Thyroid gland (tissue), 4 donors: ENCODE measurements at regions not wholly inside any gene's neighbourhood (a gene's known extent, or its start where the extent isn't known, plus 50 kb on each side); places are given as distances from the start of the nearest gene placed in this dataset.
"Not testable (repeated sequence)": the region's sequence is repeated elsewhere in the genome, so short reads cannot be mapped to it uniquely, and the experiment has no call there.

Source experiments
- DNase-seq, 2 donors: peaks; one replicate each; pipeline ENCODE4 v3.0.0-alpha.2; 2019
- H3K27ac ChIP-seq, 3 donors: fragments of 200-600 bp; sonication (generic); 1 replicate in 2 of 3; 2 replicates in 1 of 3; pipeline ENCODE4 v1.5.1; 2016 to 2019; ENCODE audit warnings: mild to moderate bottlenecking in 1 of 3, moderate library complexity in 1 of 3
- H3K27me3 ChIP-seq: fragments of 200-600 bp; sonication (generic); one replicate; pipeline ENCODE4 v1.5.1; 2019
- H3K36me3 ChIP-seq, 2 donors: fragments of 200-600 bp; sonication (generic); one replicate each; pipeline ENCODE4 v1.5.1; 2016 to 2019
- H3K4me1 ChIP-seq, 2 donors: fragments of 200-600 bp; sonication (generic); one replicate each; pipeline ENCODE4 v1.5.1; 2017 to 2019
- H3K4me3 ChIP-seq, 3 donors: fragments of 200-600 bp; sonication (generic); replicated peaks in 1 of 3; 1 replicate in 2 of 3; 2 replicates in 1 of 3; pipeline ENCODE4 v1.5.1; 2016; ENCODE audit warnings: mild to moderate bottlenecking in 1 of 3
- H3K9me3 ChIP-seq: fragments of 200-600 bp; sonication (generic); one replicate; pipeline ENCODE4 v1.5.1; 2017
- CTCF ChIP-seq, 6 experiments: fragments of 200-600 bp in 3 of 6; fragments of 450-650 bp in 3 of 6; sonication (generic) in 3 of 6; IDR thresholded peaks; one replicate each; pipeline ENCODE4 v1.5.1; 2016 to 2019; ENCODE audit warnings: antibody characterized with exemption in 6 of 6, mild to moderate bottlenecking in 2 of 6, inconsistent platforms in 1 of 6, moderate library complexity in 1 of 6
- POLR2A ChIP-seq, 2 donors: fragments of 450-650 bp; IDR thresholded peaks; one replicate each; pipeline ENCODE4 v1.6.1; 2017; ENCODE audit warnings: antibody characterized with exemption in 2 of 2, mild to moderate bottlenecking in 2 of 2, moderate library complexity in 1 of 2
- WGBS, 2 donors: methylation state at CpG; one replicate each; pipeline ENCODE4 v1.1.5; 2017; 5-methylcytosine and 5-hydroxymethylcytosine counted together
- intact Hi-C: fragments of 100-400 bp; cut with DNase I; formaldehyde crosslinking; loops from one replicate; pipeline ENCODE4 v1.15.1; 2023

DNA sequence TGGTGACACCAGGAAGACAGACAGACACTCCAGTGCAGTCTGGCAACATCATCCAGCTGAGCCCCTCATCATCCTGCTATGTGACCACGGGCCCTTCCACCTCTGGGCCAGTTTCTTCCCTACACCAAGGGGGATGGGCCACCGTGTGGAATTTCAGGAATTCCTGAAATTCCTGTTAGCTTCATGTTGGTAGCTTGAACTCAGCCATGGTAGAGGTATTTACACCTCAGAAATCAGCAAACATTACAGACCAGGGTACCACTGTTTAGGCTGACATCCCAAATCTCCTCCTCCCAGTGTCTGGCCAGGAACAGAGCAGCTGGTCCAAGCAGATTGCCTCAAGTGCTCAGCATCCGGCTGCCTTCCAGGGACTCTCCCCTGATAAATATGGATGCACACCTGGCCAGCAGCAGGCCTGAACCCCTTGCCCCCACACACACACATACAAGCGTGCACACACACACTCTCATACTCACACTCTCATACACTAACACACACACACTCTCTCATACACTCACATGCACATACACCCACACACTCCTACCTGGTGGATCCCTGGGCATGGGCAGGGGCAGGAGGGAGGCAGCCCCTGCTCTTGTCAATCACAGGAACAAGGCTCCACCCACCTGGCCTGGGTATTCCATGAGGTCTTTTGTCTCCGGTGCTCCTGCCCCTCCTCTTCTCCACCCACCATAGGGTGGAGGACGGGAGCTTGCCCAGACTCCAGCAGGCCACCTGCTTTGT, 85.2 kb downstream of the BUD13 start:
- Histone ChIP-seq H3K4me1 (no peaks in the 10 kb centered on the region), H3K27ac (no peak overlapping the region), H3K27me3 (no peaks in the 10 kb centered on the region), H3K4me3 (no peak overlapping the region), H3K36me3 (no peaks in the 10 kb centered on the region), H3K9me3 (no peaks in the 10 kb centered on the region)
- 31 to 55% methylated on average over 6 of the region's 6 CpGs for WGBS, 2 donors
- intact Hi-C loops = no loop called here
- TF ChIP-seq POLR2A (IDR thresholded peaks at IDR 0.05) = no peak
- TF ChIP-seq CTCF (IDR thresholded peaks at IDR 0.05) = no peak
- DNase-seq = no peak

DNA sequence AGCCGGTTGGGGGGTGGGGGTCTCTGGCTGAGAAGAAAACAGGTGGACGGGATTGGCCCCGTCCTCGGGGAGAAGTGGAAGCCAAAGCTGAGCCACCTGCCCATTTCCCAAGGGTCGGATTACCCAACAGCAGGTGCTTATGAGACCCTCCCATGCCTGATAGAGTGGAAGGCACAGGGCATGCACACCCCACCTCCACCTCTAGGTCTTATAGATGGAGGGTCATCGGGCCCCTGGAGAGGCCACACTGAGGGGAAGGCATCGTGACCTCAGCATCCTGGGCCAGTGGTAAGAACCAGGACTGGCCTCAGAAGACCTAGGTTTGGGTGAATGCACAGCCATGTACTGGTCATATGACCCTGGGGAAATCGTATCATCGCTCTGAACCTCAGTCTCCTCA, 85.9 kb downstream of the BUD13 start:
- no peak overlapping the region for H3K27ac ChIP-seq
- WGBS, 2 donors = 53 to 64% methylated on average over 9 of the region's 9 CpGs
- no peaks in the 10 kb centered on the region for H3K27me3 ChIP-seq
- H3K36me3 ChIP-seq = no peaks in the 10 kb centered on the region
- no peak for DNase-seq
- TF ChIP-seq CTCF (IDR thresholded peaks at IDR 0.05) (no peak), POLR2A (IDR thresholded peaks at IDR 0.05) (no peak)
- no peak overlapping the region for H3K4me3 ChIP-seq
- no peaks in the 10 kb centered on the region for H3K4me1 ChIP-seq
- intact Hi-C loops = no loop called here
- no peaks in the 10 kb centered on the region for H3K9me3 ChIP-seq

GRCh38 chr11:116683982-116684381, 88.8 kb downstream of the BUD13 start:
- no peak for DNase-seq
- 93 to 94% methylated on average over 3 of the region's 3 CpGs for WGBS, 2 donors
- intact Hi-C loops = no loop called here
- Histone ChIP-seq H3K27me3 (no peaks in the 10 kb centered on the region), H3K36me3 (no peaks in the 10 kb centered on the region), H3K4me1 (no peaks in the 10 kb centered on the region), H3K9me3 (no peaks in the 10 kb centered on the region), H3K27ac (no peak overlapping the region), H3K4me3 (no peak overlapping the region)
- TF ChIP-seq CTCF (IDR thresholded peaks at IDR 0.05) (no peak), POLR2A (IDR thresholded peaks at IDR 0.05) (no peak)

GRCh38 chr11:116680349-116681125, 92.2 kb downstream of the BUD13 start:
- WGBS, 2 donors = 67 to 73% methylated on average over 4 of the region's 4 CpGs
- no peaks in the 10 kb centered on the region for H3K27me3 ChIP-seq
- intact Hi-C loops = no loop called here
- no peak overlapping the region for H3K4me3 ChIP-seq
- DNase-seq = no peak
- H3K27ac ChIP-seq = no peak overlapping the region
- no peaks in the 10 kb centered on the region for H3K4me1 ChIP-seq
- H3K9me3 ChIP-seq = no peaks in the 10 kb centered on the region
- TF ChIP-seq CTCF (IDR thresholded peaks at IDR 0.05) (no peak), POLR2A (IDR thresholded peaks at IDR 0.05) (no peak)
- no peaks in the 10 kb centered on the region for H3K36me3 ChIP-seq

GRCh38 chr11:116678887-116679286, 93.9 kb downstream of the BUD13 start:
- no peak for DNase-seq
- intact Hi-C loops = no loop called here
- WGBS, 2 donors = 88 to 93% methylated on average over 3 of the region's 3 CpGs
- Histone ChIP-seq H3K36me3 (no peaks in the 10 kb centered on the region), H3K9me3 (no peaks in the 10 kb centered on the region), H3K27ac (no peak overlapping the region), H3K4me3 (no peak overlapping the region), H3K4me1 (no peaks in the 10 kb centered on the region), H3K27me3 (no peaks in the 10 kb centered on the region)
- no peak for TF ChIP-seq POLR2A (IDR thresholded peaks at IDR 0.05)
- no peak for TF ChIP-seq CTCF (IDR thresholded peaks at IDR 0.05)

DNA sequence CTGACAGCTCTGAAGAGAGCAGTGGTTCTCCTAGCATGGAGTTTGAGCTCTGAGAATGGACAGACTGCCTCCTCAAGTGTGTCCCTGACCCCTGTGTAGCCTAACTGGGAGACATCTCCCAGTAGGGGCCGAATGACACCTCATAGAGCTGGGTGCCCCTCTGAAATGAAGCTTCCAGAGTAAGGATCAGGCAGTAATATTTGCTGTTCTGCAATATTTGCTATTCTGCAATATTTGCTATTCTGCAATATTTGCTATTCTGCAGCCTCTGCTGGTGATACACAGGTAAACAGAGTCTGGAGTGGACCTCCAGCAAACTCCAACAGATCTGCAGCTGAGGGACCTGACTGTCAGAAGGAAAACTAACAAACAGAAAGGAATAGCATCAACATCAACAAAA, 105.5 kb downstream of the BUD13 start:
- intact Hi-C loops = not testable (repeated sequence)

DNA sequence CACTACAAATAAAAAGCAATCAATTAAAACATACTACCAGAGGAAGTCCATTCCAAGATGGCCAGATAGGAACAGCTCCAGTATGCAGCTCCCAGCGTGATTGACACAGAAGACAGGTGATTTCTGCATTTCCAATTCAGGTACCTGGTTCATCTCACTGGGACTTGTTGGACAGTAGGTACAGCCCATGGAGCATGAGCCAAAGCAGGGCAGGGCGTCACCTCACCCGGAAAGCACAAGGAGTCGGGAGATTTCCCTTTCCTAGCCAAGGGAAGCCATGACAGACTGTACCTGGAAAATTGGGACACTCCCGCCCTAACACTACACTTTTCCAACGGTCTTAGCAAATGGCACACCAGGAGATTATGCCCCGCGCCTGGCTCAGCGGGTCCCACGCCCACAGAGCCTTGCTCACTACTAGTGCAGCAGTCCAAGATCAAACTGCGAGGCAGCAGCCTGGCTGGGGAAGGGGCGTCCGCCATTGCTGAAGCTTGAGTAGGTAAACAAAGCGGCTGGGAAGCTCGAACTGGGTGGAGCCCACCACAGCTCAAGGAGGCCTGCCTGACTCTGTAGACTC, 106.0 kb downstream of the BUD13 start:
- WGBS, 2 donors = 85 to 88% methylated on average over 15 of the region's 15 CpGs
- H3K27me3 ChIP-seq, H3K36me3 ChIP-seq, H3K4me1 ChIP-seq, H3K9me3 ChIP-seq, H3K4me3 ChIP-seq, H3K27ac ChIP-seq, DNase-seq, intact Hi-C loops: not testable (repeated sequence)

More for the DNA sequence above, 105.5 kb downstream of the BUD13 start:
- not testable (repeated sequence) for H3K27me3 ChIP-seq, H3K27ac ChIP-seq, H3K4me3 ChIP-seq, H3K9me3 ChIP-seq, H3K4me1 ChIP-seq, H3K36me3 ChIP-seq, DNase-seq
- WGBS, 2 donors = 50 to 67% methylated on average over 1 of the region's 1 CpG
